ENCODE measurements at regions not wholly inside any gene's neighbourhood (a gene's known extent, or its start where the extent isn't known, plus 50 kb on each side); places are given as distances from the start of the nearest gene placed in this dataset.

DNA sequence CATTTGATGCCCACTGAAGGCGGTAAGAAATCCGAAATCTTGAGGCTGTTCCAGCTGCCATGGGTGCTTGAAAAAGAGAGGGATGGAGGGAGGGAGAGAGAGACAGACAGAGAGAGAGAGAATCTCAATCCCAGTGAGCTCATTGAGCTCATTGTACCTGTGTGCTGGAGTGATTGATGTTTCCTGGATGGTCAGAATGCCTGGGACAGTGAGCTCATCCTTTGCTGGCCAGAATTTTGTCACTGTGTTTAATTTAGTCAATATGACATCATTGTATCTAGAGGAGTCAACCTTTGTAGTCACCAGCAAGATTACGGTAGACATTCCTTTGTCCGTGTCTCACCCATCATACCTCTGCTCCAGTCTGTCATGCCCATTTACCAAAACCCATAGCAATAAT, 625.4 kb upstream of the POM121L12 start:
- Histone ChIP-seq H3K27ac (ENCODE audit: poor library complexity, severe bottlenecking) (no peak overlapping the region), H3K9me3 (ENCODE audit: severe bottlenecking) (no peaks in the 10 kb centered on the region), H3K36me3 (ENCODE audit: low read depth) (no peaks in the 10 kb centered on the region), H3K4me1 (ENCODE audit: insufficient read depth, poor library complexity, severe bottlenecking) (no peaks in the 10 kb centered on the region), H3K4me3 (ENCODE audit: severe bottlenecking) (no peak overlapping the region), H3K27me3 (ENCODE audit: insufficient read depth, poor library complexity, severe bottlenecking) (no peaks in the 10 kb centered on the region)
- TF ChIP-seq, protein P1, sequence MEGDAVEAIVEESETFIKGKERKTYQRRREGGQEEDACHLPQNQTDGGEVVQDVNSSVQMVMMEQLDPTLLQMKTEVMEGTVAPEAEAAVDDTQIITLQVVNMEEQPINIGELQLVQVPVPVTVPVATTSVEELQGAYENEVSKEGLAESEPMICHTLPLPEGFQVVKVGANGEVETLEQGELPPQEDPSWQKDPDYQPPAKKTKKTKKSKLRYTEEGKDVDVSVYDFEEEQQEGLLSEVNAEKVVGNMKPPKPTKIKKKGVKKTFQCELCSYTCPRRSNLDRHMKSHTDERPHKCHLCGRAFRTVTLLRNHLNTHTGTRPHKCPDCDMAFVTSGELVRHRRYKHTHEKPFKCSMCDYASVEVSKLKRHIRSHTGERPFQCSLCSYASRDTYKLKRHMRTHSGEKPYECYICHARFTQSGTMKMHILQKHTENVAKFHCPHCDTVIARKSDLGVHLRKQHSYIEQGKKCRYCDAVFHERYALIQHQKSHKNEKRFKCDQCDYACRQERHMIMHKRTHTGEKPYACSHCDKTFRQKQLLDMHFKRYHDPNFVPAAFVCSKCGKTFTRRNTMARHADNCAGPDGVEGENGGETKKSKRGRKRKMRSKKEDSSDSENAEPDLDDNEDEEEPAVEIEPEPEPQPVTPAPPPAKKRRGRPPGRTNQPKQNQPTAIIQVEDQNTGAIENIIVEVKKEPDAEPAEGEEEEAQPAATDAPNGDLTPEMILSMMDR (IDR thresholded peaks at IDR 0.05; ENCODE audit: poor library complexity, severe bottlenecking), result no peak
- ATAC-seq (ENCODE audit: low read depth) (no peak), DNase-seq (ENCODE audit: low spot score) (no peak)

DNA sequence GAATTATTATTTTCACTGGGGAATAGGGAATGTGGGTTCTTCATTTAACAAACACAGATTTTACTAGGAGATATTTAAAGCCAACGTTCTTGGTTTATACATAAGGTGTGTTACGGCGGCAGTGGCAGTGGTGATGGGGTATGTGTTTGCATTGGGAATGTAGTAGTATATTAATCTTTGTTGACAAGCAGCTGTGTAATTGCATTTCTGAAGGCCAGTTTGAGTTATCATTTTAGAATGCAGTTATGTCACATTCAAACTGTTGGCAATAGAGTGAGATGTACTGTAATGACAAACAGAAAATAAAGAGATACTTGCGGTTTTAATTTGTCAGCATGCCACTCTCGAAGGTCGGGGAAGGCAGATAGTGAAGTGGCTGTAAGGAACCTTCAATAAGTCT, 628.6 kb upstream of the POM121L12 start:
- H3K27me3 ChIP-seq (ENCODE audit: insufficient read depth, poor library complexity, severe bottlenecking), result no peaks in the 10 kb centered on the region
- H3K4me1 ChIP-seq (ENCODE audit: insufficient read depth, poor library complexity, severe bottlenecking), result no peaks in the 10 kb centered on the region
- ATAC-seq (ENCODE audit: low read depth) (no peak), DNase-seq (ENCODE audit: low spot score) (no peak)
- no peaks in the 10 kb centered on the region for H3K36me3 ChIP-seq (ENCODE audit: low read depth)
- TF ChIP-seq, protein P1 (IDR thresholded peaks at IDR 0.05; ENCODE audit: poor library complexity, severe bottlenecking), result no peak
- no peak overlapping the region for H3K27ac ChIP-seq (ENCODE audit: poor library complexity, severe bottlenecking)
- H3K4me3 ChIP-seq (ENCODE audit: severe bottlenecking), result no peak overlapping the region
- no peaks in the 10 kb centered on the region for H3K9me3 ChIP-seq (ENCODE audit: severe bottlenecking)

DNA sequence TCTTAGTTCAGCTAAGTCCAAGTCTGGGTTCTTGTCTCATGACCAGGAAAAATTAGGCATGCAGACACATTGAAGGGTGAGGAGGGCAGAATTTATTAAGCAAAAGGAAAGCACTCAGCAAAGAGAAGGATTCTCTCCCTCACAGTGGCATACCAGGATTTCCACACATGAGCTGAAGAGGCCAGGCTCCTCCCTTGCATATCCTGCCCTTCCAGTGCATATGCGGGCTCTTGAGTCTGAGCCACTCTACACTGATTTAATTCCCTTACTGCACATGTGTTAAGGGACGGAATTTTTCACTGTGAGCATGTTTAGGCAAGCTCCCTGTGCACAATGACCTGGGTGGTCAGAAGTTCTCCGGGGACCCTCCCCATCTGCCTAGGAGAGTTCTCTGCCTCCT, 652.7 kb upstream of the POM121L12 start:
- no peaks in the 10 kb centered on the region for H3K36me3 ChIP-seq (ENCODE audit: low read depth)
- TF ChIP-seq, protein P1 (IDR thresholded peaks at IDR 0.05; ENCODE audit: poor library complexity, severe bottlenecking), result no peak
- no peak overlapping the region for H3K27ac ChIP-seq (ENCODE audit: poor library complexity, severe bottlenecking)
- no peaks in the 10 kb centered on the region for H3K9me3 ChIP-seq (ENCODE audit: severe bottlenecking)
- no peaks in the 10 kb centered on the region for H3K27me3 ChIP-seq (ENCODE audit: insufficient read depth, poor library complexity, severe bottlenecking)
- H3K4me1 ChIP-seq (ENCODE audit: insufficient read depth, poor library complexity, severe bottlenecking), result no peaks in the 10 kb centered on the region
- DNase-seq (ENCODE audit: low spot score), result no peak
- no peak overlapping the region for H3K4me3 ChIP-seq (ENCODE audit: severe bottlenecking)
- no peak for ATAC-seq (ENCODE audit: low read depth)

DNA sequence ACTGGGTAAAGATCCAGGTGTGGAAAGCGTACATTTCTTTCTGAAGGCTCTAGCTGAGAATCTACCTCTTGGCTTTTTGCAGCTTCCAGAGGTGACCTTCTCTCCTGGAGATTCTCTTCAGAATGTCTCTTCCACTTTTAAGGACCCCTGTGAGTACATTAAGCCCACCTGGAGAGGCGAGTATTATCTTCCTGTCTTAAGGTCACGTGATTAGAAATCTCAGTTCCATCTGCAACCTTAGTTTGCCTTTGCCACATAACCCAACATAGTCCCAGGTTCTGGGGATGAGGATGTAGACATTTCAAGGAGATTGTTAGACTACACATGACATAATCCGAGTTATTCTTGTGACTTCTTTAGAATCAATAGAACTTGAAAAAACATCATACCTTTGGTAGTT, 665.5 kb upstream of the POM121L12 start:
- Histone ChIP-seq H3K4me3 (ENCODE audit: severe bottlenecking) (no peak overlapping the region), H3K27me3 (ENCODE audit: insufficient read depth, poor library complexity, severe bottlenecking) (no peaks in the 10 kb centered on the region), H3K36me3 (ENCODE audit: low read depth) (no peaks in the 10 kb centered on the region), H3K27ac (ENCODE audit: poor library complexity, severe bottlenecking) (no peak overlapping the region), H3K4me1 (ENCODE audit: insufficient read depth, poor library complexity, severe bottlenecking) (no peaks in the 10 kb centered on the region), H3K9me3 (ENCODE audit: severe bottlenecking) (no peaks in the 10 kb centered on the region)
- ATAC-seq (ENCODE audit: low read depth) (no peak), DNase-seq (ENCODE audit: low spot score) (no peak)
- TF ChIP-seq, protein P1 (IDR thresholded peaks at IDR 0.05; ENCODE audit: poor library complexity, severe bottlenecking), result no peak

DNA sequence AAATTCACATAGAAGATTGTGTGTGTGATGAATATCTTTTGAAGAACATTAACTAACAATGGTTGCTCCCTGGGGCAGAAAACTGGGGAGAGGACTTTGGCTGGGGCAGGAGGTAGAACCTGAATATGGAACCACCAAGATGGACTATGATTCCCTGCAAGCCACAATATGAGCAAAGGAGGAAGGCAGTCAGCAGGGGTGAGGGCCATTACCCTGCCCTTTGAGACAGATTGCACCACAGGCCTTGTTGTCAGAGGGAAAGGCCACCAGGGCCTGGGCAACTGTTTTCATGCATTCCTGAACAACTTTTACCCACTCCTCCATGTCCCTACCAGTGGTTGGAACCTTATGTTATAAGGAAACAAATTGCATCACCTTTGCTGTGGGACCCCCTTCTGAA, 670.1 kb upstream of the POM121L12 start:
- no peaks in the 10 kb centered on the region for H3K4me1 ChIP-seq (ENCODE audit: insufficient read depth, poor library complexity, severe bottlenecking)
- no peaks in the 10 kb centered on the region for H3K27me3 ChIP-seq (ENCODE audit: insufficient read depth, poor library complexity, severe bottlenecking)
- TF ChIP-seq, protein P1 (IDR thresholded peaks at IDR 0.05; ENCODE audit: poor library complexity, severe bottlenecking), result no peak
- no peak overlapping the region for H3K4me3 ChIP-seq (ENCODE audit: severe bottlenecking)
- H3K36me3 ChIP-seq (ENCODE audit: low read depth), result no peaks in the 10 kb centered on the region
- H3K27ac ChIP-seq (ENCODE audit: poor library complexity, severe bottlenecking), result no peak overlapping the region
- H3K9me3 ChIP-seq (ENCODE audit: severe bottlenecking), result no peaks in the 10 kb centered on the region
- DNase-seq (ENCODE audit: low spot score), result no peak
- ATAC-seq (ENCODE audit: low read depth), result no peak

All from RWPE2 (cell line).